K562 (cell line): ENCODE measurements at regions not wholly inside any gene's neighbourhood (a gene's known extent, or its start where the extent isn't known, plus 50 kb on each side); places are given as distances from the start of the nearest gene placed in this dataset.

Source experiments
- ATAC-seq: fragments of 200-7000 bp; cut with Tn5 transposase; 3 replicates; pipeline ENCODE4 v1.9.1; 2020; ENCODE audit warnings: moderate library complexity
- BruUV-seq: library from RNA; stranded (reverse); fragments of 400-500 nt; replicated peaks from 2 replicates; lab custom pipeline; 2021; lab: Mats Ljungman, UMichigan
- CTCF ChIA-PET: fragments of 300-600 bp; formaldehyde crosslinking; extraction: SDS; loops from one replicate; lab custom pipeline; 2021; ENCODE audit warnings: low intra/inter-chr PET ratio; lab: Yijun Ruan, JAX
- POLR2A ChIA-PET: fragments of 300-600, 350-650 bp; sonication (Branson Sonifier 250); formaldehyde crosslinking; extraction: SDS; loops from one replicate; lab custom pipeline; 2021; ENCODE audit warnings: antibody characterized with exemption, inconsistent platforms; lab: Yijun Ruan, JAX
- DNase-seq, 4 experiments: peaks; one replicate each; pipeline versions ENCODE4 v3.0.0 to v3.0.0-alpha.2; 2011 to 2018; ENCODE audit warnings: low spot score in 3 of 4, mixed read lengths in 3 of 4; ENCODE audit errors: extremely low read depth in 1 of 4
- FAIRE-seq: peaks from 2 replicates; lab custom pipeline; 2011; peaks lifted over from hg19 to GRCh38; lab: Jason Lieb, UNC
- H2AFZ ChIP-seq: 2 replicates; pipeline ENCODE4 v1.6.0; 2011; ENCODE audit warnings: low read depth, low read length, control low read depth, inconsistent platforms
- H3K27ac ChIP-seq: fragments of 200-600 bp; 3 replicates; pipeline ENCODE4 v1.8.0; 2011; ENCODE audit warnings: low read depth, mild to moderate bottlenecking, control low read depth, inconsistent platforms, low read length, moderate library complexity, mixed read lengths; ENCODE audit errors: extremely low read depth
- H3K27me3 ChIP-seq, 2 experiments: fragments of 300-600 bp in 1 of 2; 2 replicates in 1 of 2; 3 replicates in 1 of 2; pipeline versions ENCODE4 v1.6.0 to v1.8.0; 2011; ENCODE audit warnings: inconsistent platforms in 2 of 2, low read length in 2 of 2, mild to moderate bottlenecking in 1 of 2, mixed read lengths in 1 of 2, moderate library complexity in 1 of 2; ENCODE audit not compliant: control insufficient read depth in 2 of 2, insufficient read depth in 2 of 2
- H3K36me3 ChIP-seq: fragments of 300-600 bp; 3 replicates; pipeline ENCODE4 v1.8.0; 2011; ENCODE audit warnings: mild to moderate bottlenecking, low read length, inconsistent platforms; ENCODE audit not compliant: control insufficient read depth, insufficient read depth
- H3K4me1 ChIP-seq, 2 experiments: fragments of 200-600 bp in 1 of 2; replicated peaks in 1 of 2; 2 replicates in 1 of 2; 3 replicates in 1 of 2; pipeline versions ENCODE4 v1.5.1 to v1.8.0; 2011; ENCODE audit warnings: inconsistent platforms in 2 of 2, low read length in 2 of 2, mild to moderate bottlenecking in 1 of 2, mixed read lengths in 1 of 2, moderate library complexity in 1 of 2; ENCODE audit not compliant: control insufficient read depth in 2 of 2, insufficient read depth in 2 of 2
- H3K4me2 ChIP-seq: 2 replicates; pipeline ENCODE4 v1.6.1; 2011; ENCODE audit warnings: low read length, control low read depth, inconsistent platforms, mixed read lengths; ENCODE audit not compliant: insufficient read depth
- H3K4me3 ChIP-seq: fragments of 200-600 bp; sonication (generic), shearing (Covaris generic); 2 replicates; pipeline ENCODE4 v1.5.1; 2016; ENCODE audit warnings: control low read depth, inconsistent platforms
- H3K79me2 ChIP-seq: fragments of 200-600 bp; 3 replicates; pipeline ENCODE4 v1.8.0; 2011; ENCODE audit warnings: low read length, inconsistent platforms; ENCODE audit not compliant: control insufficient read depth, insufficient read depth
- H3K9ac ChIP-seq, 2 experiments: 2 replicates each; pipeline versions ENCODE4 v1.6.0 to v1.6.1; 2011; ENCODE audit warnings: low read depth in 2 of 2, low read length in 2 of 2, control low read depth in 1 of 2, inconsistent platforms in 1 of 2, mild to moderate bottlenecking in 1 of 2, mixed read lengths in 1 of 2; ENCODE audit not compliant: insufficient read depth in 1 of 2
- H3K9me1 ChIP-seq: one replicate; pipeline ENCODE4 v1.6.0; 2011; ENCODE audit warnings: inconsistent platforms, mild to moderate bottlenecking, low read length, moderate library complexity; ENCODE audit not compliant: control insufficient read depth, insufficient read depth
- H3K9me3 ChIP-seq: replicated peaks from 2 replicates; pipeline ENCODE4 v1.5.1; 2011; ENCODE audit warnings: low read depth, low read length, inconsistent platforms; ENCODE audit not compliant: control insufficient read depth, insufficient read depth
- H4K20me1 ChIP-seq: replicated peaks from 2 replicates; pipeline ENCODE4 v1.6.1; 2011; ENCODE audit warnings: low read length, inconsistent platforms, mixed read lengths; ENCODE audit not compliant: control insufficient read depth, insufficient read depth
- CHAMP1 ChIP-seq: fragments of 450-650 bp; IDR thresholded peaks from 2 replicates; pipeline ENCODE4 v1.6.1; 2016; ENCODE audit warnings: mild to moderate bottlenecking
- DDX20 ChIP-seq: fragments of 450-650 bp; IDR thresholded peaks from 2 replicates; pipeline ENCODE4 v1.6.1; 2016; ENCODE audit warnings: missing genetic modification characterization, low read depth, mild to moderate bottlenecking, missing compliant biosample characterization, moderate library complexity
- DNMT1 ChIP-seq: fragments of 450-650 bp; IDR thresholded peaks from 2 replicates; pipeline ENCODE4 v1.6.1; 2016; ENCODE audit warnings: antibody characterized with exemption, mild to moderate bottlenecking
- E2F3 ChIP-seq: fragments of 250-450 bp; sonication (Bioruptor Pico); IDR thresholded peaks from 2 replicates; pipeline ENCODE4 v1.4.0; 2020; ENCODE audit warnings: mild to moderate bottlenecking
- KDM2B ChIP-seq: fragments of 250-450 bp; sonication (Bioruptor Pico); IDR thresholded peaks from 2 replicates; pipeline ENCODE4 v1.8.0; 2021; ENCODE audit warnings: mild to moderate bottlenecking, moderate library complexity
- KDM5B ChIP-seq: fragments of 200-600 bp; sonication (generic); IDR thresholded peaks from 2 replicates; pipeline ENCODE4 v1.6.1; 2012; ENCODE audit warnings: low read depth, mild to moderate bottlenecking, moderate library complexity, low read length, control low read depth, inconsistent platforms; ENCODE audit not compliant: insufficient replicate concordance
- MYC ChIP-seq, 2 experiments: fragments of 250-450 bp in 1 of 2; sonication (Bioruptor Pico) in 1 of 2; IDR thresholded peaks; 2 replicates each; pipeline versions ENCODE4 v1.5.1 to v1.6.1; 2012 to 2021; ENCODE audit warnings: low read depth in 2 of 2, borderline replicate concordance in 1 of 2, improper control_type of control experiment in 1 of 2, low read length in 1 of 2, mild to moderate bottlenecking in 1 of 2, moderate library complexity in 1 of 2
- PML ChIP-seq: IDR thresholded peaks from 2 replicates; pipeline ENCODE4 v1.6.1; 2012; ENCODE audit warnings: low read length, inconsistent platforms
- RCOR1 ChIP-seq, 2 experiments: IDR thresholded peaks; 2 replicates each; pipeline ENCODE4 v1.6.1; 2012; ENCODE audit warnings: low read depth in 2 of 2, low read length in 2 of 2, borderline replicate concordance in 1 of 2, improper control_type of control experiment in 1 of 2
- SAFB ChIP-seq: fragments of 200-400 bp; formaldehyde crosslinking; IDR thresholded peaks from 2 replicates; pipeline ENCODE4 v1.6.1; 2017; ENCODE audit warnings: low read depth, low read length, borderline replicate concordance
- TFAP4 ChIP-seq: sonication (generic); formaldehyde crosslinking; IDR thresholded peaks from 2 replicates; pipeline ENCODE4 v1.8.0; 2022; ENCODE audit warnings: missing genetic modification reagents, mild to moderate bottlenecking, moderate library complexity, borderline replicate concordance
- ZFP36 ChIP-seq: fragments of 150-350 bp; IDR thresholded peaks from 2 replicates; pipeline ENCODE4 v1.6.1; 2018; ENCODE audit warnings: low read length, low read depth; ENCODE audit not compliant: partially characterized antibody
- ZNF583 ChIP-seq: fragments of 250-450 bp; sonication (Bioruptor Pico); IDR thresholded peaks from 2 replicates; pipeline ENCODE4 v1.4.0; 2020
- ZNF778 ChIP-seq: fragments of 450-650 bp; formaldehyde crosslinking; IDR thresholded peaks from 2 replicates; pipeline ENCODE4 v1.4.0; 2020; ENCODE audit warnings: mild to moderate bottlenecking, moderate library complexity
- WGBS: fragments of 100-300 bp; shearing (Covaris generic); methylation state at CpG from one replicate; pipeline ENCODE4 v1.1.6; 2016; ENCODE audit warnings: low coverage, mixed read lengths; ENCODE audit not compliant: insufficient coverage; ENCODE audit errors: missing lambda C conversion rate; 5-methylcytosine and 5-hydroxymethylcytosine counted together
- in situ Hi-C: fragments of 300-500 bp; cut with MboI; formaldehyde crosslinking; loops from 4 replicates; pipeline ENCODE4 v1.15.0; 2018; ENCODE audit warnings: inconsistent platforms, mixed read lengths
- intact Hi-C: fragments of 100-400 bp; cut with micrococcal nuclease; formaldehyde crosslinking; loops from 2 replicates; pipeline ENCODE4 v1.14.2; 2022

DNA sequence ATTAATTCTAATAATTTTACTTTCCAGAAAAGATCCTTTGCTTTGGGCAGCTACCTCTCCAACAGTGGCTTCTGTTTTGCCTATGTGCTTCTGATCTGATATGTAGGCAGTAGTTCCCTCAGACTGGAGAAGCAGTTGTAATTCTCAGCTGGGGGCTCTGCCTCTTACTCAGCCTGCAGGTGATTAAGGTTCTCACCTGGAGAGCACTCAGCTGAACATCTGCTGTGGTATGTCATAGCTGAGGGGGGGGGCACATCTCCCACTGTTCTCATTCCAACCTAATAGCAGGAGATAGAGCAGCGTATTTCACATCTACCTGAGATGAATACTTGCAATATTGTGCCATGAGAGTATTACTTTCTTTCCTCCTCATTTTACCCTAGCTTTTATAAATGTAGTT, 511.9 kb upstream of the CDH8 start:
- 0% methylated on average over 1 of the region's 1 CpG for WGBS
- Histone ChIP-seq H3K27ac (no peak overlapping the region), H3K9me3 (no peaks in the 10 kb centered on the region), H3K4me3 (no peak overlapping the region), H3K27me3 (no peaks in the 10 kb centered on the region), H3K79me2 (no peaks in the 10 kb centered on the region), H3K9ac (no peak overlapping the region), H3K4me2 (no peak overlapping the region), H3K4me1 (no peaks in the 10 kb centered on the region), H3K36me3 (no peaks in the 10 kb centered on the region), H4K20me1 (no peaks in the 10 kb centered on the region), H2AFZ (no peak overlapping the region), H3K9me1 (no peaks in the 10 kb centered on the region)
- DNase-seq, result no peak
- no peak for FAIRE-seq
- no peak for TF ChIP-seq ZNF583 (CRISPR knock-in tag)
- intact Hi-C loops, result no loop called here
- CTCF ChIA-PET, result no interaction called here
- no peak for ATAC-seq
- POLR2A ChIA-PET, result no interaction called here
- BruUV-seq, result no TSS peak
- in situ Hi-C loops, result no loop called here

- Histone ChIP-seq H3K79me2 (no peaks in the 10 kb centered on the region), H3K4me1 (no peaks in the 10 kb centered on the region), H3K27me3 (no peaks in the 10 kb centered on the region), H3K27ac (no peak overlapping the region), H2AFZ (no peak overlapping the region), H3K9ac (no peak overlapping the region), H3K9me3 (no peaks in the 10 kb centered on the region), H3K4me3 (no peak overlapping the region), H3K4me2 (no peak overlapping the region), H3K9me1 (no peaks in the 10 kb centered on the region), H4K20me1 (no peaks in the 10 kb centered on the region), H3K36me3 (no peaks in the 10 kb centered on the region)
- FAIRE-seq, result no peak
- 0% methylated on average over 1 of the region's 1 CpG for WGBS
- DNase-seq, result no peak
- ChIA-PET CTCF (no interaction called here), POLR2A (no interaction called here)
- intact Hi-C loops, result no loop called here
- in situ Hi-C loops, result no loop called here
- no peak for ATAC-seq
- no TSS peak for BruUV-seq
- no peak for TF ChIP-seq PML
- no peak for TF ChIP-seq SAFB
- TF ChIP-seq ZFP36, result no peak
- TF ChIP-seq MYC (IDR thresholded peaks at IDR 0.05; ENCODE audit: low read depth, low read length), result no peak
- TF ChIP-seq MYC (CRISPR knock-in tag; IDR thresholded peaks at IDR 0.05; ENCODE audit: borderline replicate concordance, low read depth), result no peak
- no peak for TF ChIP-seq KDM2B (CRISPR knock-in tag)
- no peak for TF ChIP-seq TFAP4 (CRISPR knock-in tag)
- TF ChIP-seq E2F3, result no peak
- no peak for TF ChIP-seq DNMT1
- TF ChIP-seq RCOR1 (IDR thresholded peaks at IDR 0.05; ENCODE audit: borderline replicate concordance in 1 of 2, low read depth in 2 of 2, low read length in 2 of 2), result no peak
- TF ChIP-seq KDM5B, result no peak
- no peak for TF ChIP-seq ZNF778 (CRISPR knock-in tag)
- TF ChIP-seq DDX20 (tag), result no peak
- TF ChIP-seq CHAMP1, result no peak
Measured at GRCh38 chr16:62546701-62547100, 510.5 kb upstream of the CDH8 start.
